Fibroblast of lung (primary cell): ENCODE measurements at regions not wholly inside any gene's neighbourhood (a gene's known extent, or its start where the extent isn't known, plus 50 kb on each side); places are given as distances from the start of the nearest gene placed in this dataset.
A peak's percentile ranks its signal among the peaks of the same experiment; 100 is the strongest.

Source experiments
- DNase-seq, 2 donors: peaks; one replicate each; pipeline versions ENCODE4 v3.0.0 to v3.0.0-alpha.2; 2010; ENCODE audit warnings: low read depth in 2 of 2
- H2AFZ ChIP-seq: 2 replicates; pipeline ENCODE4 v1.5.1; 2012; ENCODE audit warnings: low read length, control low read depth, inconsistent platforms
- H3K27ac ChIP-seq: 2 replicates; pipeline ENCODE4 v1.5.1; 2011; ENCODE audit warnings: low read length, control low read depth; ENCODE audit not compliant: insufficient read depth
- H3K27me3 ChIP-seq: 2 replicates; pipeline ENCODE4 v1.5.1; 2011; ENCODE audit warnings: mild to moderate bottlenecking, low read length; ENCODE audit not compliant: control insufficient read depth, insufficient read depth
- H3K36me3 ChIP-seq: 2 replicates; pipeline ENCODE4 v1.5.1; 2011; ENCODE audit warnings: low read length; ENCODE audit not compliant: control insufficient read depth, insufficient read depth
- H3K4me1 ChIP-seq: 2 replicates; pipeline ENCODE4 v1.5.1; 2011; ENCODE audit warnings: low read length; ENCODE audit not compliant: control insufficient read depth, insufficient read depth; ENCODE audit errors: extremely low read depth
- H3K4me2 ChIP-seq: 2 replicates; pipeline ENCODE4 v1.5.1; 2011; ENCODE audit warnings: low read length, control low read depth; ENCODE audit not compliant: insufficient read depth; ENCODE audit errors: extremely low read depth
- H3K4me3 ChIP-seq, 4 experiments: fragments of 200-600 bp in 1 of 4; sonication (generic) in 1 of 4; replicated peaks in 1 of 4; 2 replicates each; pipeline ENCODE4 v1.5.1; 2011 to 2016; ENCODE audit warnings: low read length in 4 of 4, low read depth in 3 of 4, mild to moderate bottlenecking in 3 of 4, control low read depth in 2 of 4, inconsistent platforms in 1 of 4, mixed read lengths in 1 of 4; ENCODE audit not compliant: insufficient read depth in 1 of 4; ENCODE audit errors: control extremely low read depth in 1 of 4
- H3K79me2 ChIP-seq: 2 replicates; pipeline ENCODE4 v1.5.1; 2012; ENCODE audit warnings: mild to moderate bottlenecking, low read length, inconsistent platforms; ENCODE audit not compliant: control insufficient read depth, insufficient read depth
- H3K9ac ChIP-seq: 2 replicates; pipeline ENCODE4 v1.5.1; 2011; ENCODE audit warnings: mild to moderate bottlenecking, low read length, control low read depth; ENCODE audit not compliant: insufficient read depth
- H3K9me3 ChIP-seq: 2 replicates; pipeline ENCODE4 v1.5.1; 2012; ENCODE audit warnings: low read depth, low read length; ENCODE audit not compliant: control insufficient read depth, insufficient read depth
- H4K20me1 ChIP-seq: 2 replicates; pipeline ENCODE4 v1.5.1; 2011; ENCODE audit warnings: low read length; ENCODE audit not compliant: control insufficient read depth, insufficient read depth; ENCODE audit errors: extremely low read depth
- CTCF ChIP-seq, 2 donors: IDR thresholded peaks in 1 of 2; conservative IDR thresholded peaks in 1 of 2; 1 replicate in 1 of 2; 2 replicates in 1 of 2; pipeline ENCODE4 v1.5.1; 2011 to 2012; ENCODE audit warnings: low read length in 2 of 2, control low read depth in 1 of 2, inconsistent platforms in 1 of 2, low read depth in 1 of 2, mild to moderate bottlenecking in 1 of 2
- EZH2 ChIP-seq: IDR thresholded peaks from 2 replicates; pipeline ENCODE4 v1.5.1; 2012; ENCODE audit warnings: low read length, control low read depth, mild to moderate bottlenecking; ENCODE audit errors: missing control alignments

- no peaks in the 10 kb centered on the region for H3K79me2 ChIP-seq
- DNase-seq: peak in 1 of 2 donors; percentile 8
- H4K20me1 ChIP-seq: no peaks in the 10 kb centered on the region
- no peaks in the 10 kb centered on the region for H3K27me3 ChIP-seq
- H3K9ac ChIP-seq: no peak overlapping the region
- no peak overlapping the region for H2AFZ ChIP-seq
- no peaks in the 10 kb centered on the region for H3K36me3 ChIP-seq
- no peak overlapping the region for H3K27ac ChIP-seq
- no peak overlapping the region for H3K4me3 ChIP-seq
- no peak overlapping the region for H3K4me2 ChIP-seq
- H3K9me3 ChIP-seq: no peaks in the 10 kb centered on the region
- no peaks in the 10 kb centered on the region for H3K4me1 ChIP-seq
- TF ChIP-seq CTCF (conservative IDR thresholded peaks at IDR 0.05 in 1 of 2, IDR thresholded peaks at IDR 0.05 in 1 of 2; ENCODE audit: low read depth in 1 of 2, low read length in 2 of 2): no peak
- TF ChIP-seq EZH2: no peak
Observed at GRCh38 chr5:147055850-147056566, 177.5 kb upstream of the PPP2R2B start.

DNA sequence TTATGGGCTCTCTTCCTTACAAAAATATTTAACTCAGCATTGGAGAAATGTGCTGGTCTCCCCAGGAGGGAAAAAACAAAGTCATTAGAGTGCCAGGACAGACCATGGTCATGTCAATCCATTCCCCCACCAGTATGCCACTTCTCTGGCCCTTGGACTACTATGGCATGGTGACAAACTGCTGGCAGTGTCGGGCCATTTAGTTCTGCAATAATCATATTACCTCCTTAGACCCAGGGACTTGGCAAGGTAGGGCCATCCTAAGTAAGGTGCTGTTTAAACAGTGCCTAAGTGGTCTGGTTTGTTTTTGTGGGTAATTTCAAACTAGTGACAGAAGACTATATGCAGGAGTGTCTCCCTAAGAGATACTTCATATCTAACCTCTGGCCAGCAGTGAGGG, 177.8 kb upstream of the STK32A start:
- Histone ChIP-seq H4K20me1 (no peaks in the 10 kb centered on the region), H3K36me3 (no peaks in the 10 kb centered on the region), H3K4me1 (no peaks in the 10 kb centered on the region), H3K9ac (no peak overlapping the region), H3K4me3 (no peak overlapping the region), H3K79me2 (no peaks in the 10 kb centered on the region), H3K27me3 (no peaks in the 10 kb centered on the region), H3K4me2 (no peak overlapping the region), H2AFZ (no peak overlapping the region), H3K9me3 (no peaks in the 10 kb centered on the region), H3K27ac (no peak overlapping the region)
- TF ChIP-seq EZH2 (no peak), CTCF (conservative IDR thresholded peaks at IDR 0.05 in 1 of 2, IDR thresholded peaks at IDR 0.05 in 1 of 2; ENCODE audit: low read depth in 1 of 2, low read length in 2 of 2) (no peak)
- DNase-seq: no peak

- Histone ChIP-seq H3K4me3 (no peak overlapping the region), H3K9me3 (no peaks in the 10 kb centered on the region), H3K4me1 (no peaks in the 10 kb centered on the region), H3K79me2 (no peaks in the 10 kb centered on the region), H3K27ac (no peak overlapping the region), H3K4me2 (no peak overlapping the region), H3K27me3 (no peaks in the 10 kb centered on the region), H2AFZ (no peak overlapping the region), H3K36me3 (no peaks in the 10 kb centered on the region), H3K9ac (no peak overlapping the region), H4K20me1 (no peaks in the 10 kb centered on the region)
- no peak for TF ChIP-seq CTCF (conservative IDR thresholded peaks at IDR 0.05 in 1 of 2, IDR thresholded peaks at IDR 0.05 in 1 of 2; ENCODE audit: low read depth in 1 of 2, low read length in 2 of 2)
- no peak for TF ChIP-seq EZH2
- peak in 1 of 2 donors; percentile 23 for DNase-seq
Observed at GRCh38 chr5:147061431-147061830, 173.4 kb upstream of the STK32A start.
